HCT116 (cell line): ENCODE measurements at regions not wholly inside any gene's neighbourhood (a gene's known extent, or its start where the extent isn't known, plus 50 kb on each side); places are given as distances from the start of the nearest gene placed in this dataset.

ENCODE experiments used
- ATAC-seq: fragments of 200-7000 bp; cut with Tn5 transposase; 2 replicates; pipeline ENCODE4 v1.9.1; 2020; ENCODE audit warnings: mild to moderate bottlenecking, moderate library complexity
- BruUV-seq: library from RNA; stranded (reverse); fragments of 400-500 nt; replicated peaks from 2 replicates; lab custom pipeline; 2021; lab: Mats Ljungman, UMichigan
- CTCF ChIA-PET: fragments of 300-600 bp; sonication (Branson Sonifier 250); formaldehyde crosslinking; loops from one replicate; lab custom pipeline; 2021; ENCODE audit warnings: antibody characterized with exemption; lab: Charles Lee
- POLR2A ChIA-PET: fragments of 300-600, 350-600 bp; sonication (Branson Sonifier 250); formaldehyde crosslinking; loops from one replicate; lab custom pipeline; 2021; ENCODE audit warnings: antibody characterized with exemption; lab: Charles Lee
- RAD21 ChIA-PET, 2 experiments: fragments of 300-600 bp; sonication (Branson Sonifier 250); formaldehyde crosslinking; loops; one replicate each; lab custom pipeline; 2023; ENCODE audit warnings: low total read pairs in 2 of 2; ENCODE audit not compliant: uncharacterized antibody in 2 of 2, unreplicated experiment in 2 of 2, low non-redundant PET in 1 of 2; lab: Charles Lee
- DNase-seq: peaks from one replicate; pipeline ENCODE4 v3.0.0-alpha.2; 2010; ENCODE audit warnings: low read depth, low spot score
- H2AFZ ChIP-seq: fragments of 200-600 bp; shearing (Covaris generic), sonication (generic); 2 replicates; pipeline ENCODE4 v1.6.1; 2017; ENCODE audit warnings: low read depth, mixed run types, mixed read lengths, antibody characterized with exemption, low read length; ENCODE audit not compliant: poor library complexity, severe bottlenecking
- H3K27ac ChIP-seq: 2 replicates; pipeline ENCODE4 v1.5.1; 2012; ENCODE audit warnings: low read depth, low read length
- H3K27me3 ChIP-seq: fragments of 200-600 bp; sonication (generic); 2 replicates; pipeline ENCODE4 v1.6.1; 2016; ENCODE audit warnings: mixed run types, low read length, mixed read lengths; ENCODE audit not compliant: insufficient read depth
- H3K36me3 ChIP-seq, 2 experiments: fragments of 200-500 bp in 1 of 2; fragments of 200-600 bp in 1 of 2; sonication (Bioruptor generic) in 1 of 2; sonication (generic) in 1 of 2; 2 replicates each; pipeline versions ENCODE4 v1.5.1 to v1.6.1; 2014 to 2016; ENCODE audit warnings: low read length in 2 of 2, inconsistent platforms in 1 of 2, mixed read lengths in 1 of 2, mixed run types in 1 of 2; ENCODE audit not compliant: insufficient read depth in 2 of 2, control insufficient read depth in 1 of 2
- H3K4me1 ChIP-seq, 2 experiments: fragments of 200-600 bp in 1 of 2; sonication (generic) in 1 of 2; 2 replicates each; pipeline versions ENCODE4 v1.5.1 to v1.6.1; 2012 to 2017; ENCODE audit warnings: low read length in 2 of 2, inconsistent platforms in 1 of 2, mild to moderate bottlenecking in 1 of 2, mixed read lengths in 1 of 2, mixed run types in 1 of 2, moderate library complexity in 1 of 2; ENCODE audit not compliant: insufficient read depth in 2 of 2, control insufficient read depth in 1 of 2
- H3K4me2 ChIP-seq: fragments of 200-600 bp; sonication (generic); 2 replicates; pipeline ENCODE4 v1.6.1; 2017; ENCODE audit warnings: mixed run types, low read length, mixed read lengths
- H3K4me3 ChIP-seq, 2 experiments: fragments of 200-600 bp in 1 of 2; sonication (generic) in 1 of 2; replicated peaks in 1 of 2; 2 replicates each; pipeline ENCODE4 v1.5.1; 2011 to 2016; ENCODE audit warnings: low read length in 2 of 2, control low read depth in 1 of 2, low read depth in 1 of 2, mild to moderate bottlenecking in 1 of 2, mixed read lengths in 1 of 2, mixed run types in 1 of 2
- H3K79me2 ChIP-seq: fragments of 200-600 bp; sonication (generic); 2 replicates; pipeline ENCODE4 v1.6.1; 2017; ENCODE audit warnings: mild to moderate bottlenecking, mixed run types, low read length, moderate library complexity, mixed read lengths; ENCODE audit not compliant: insufficient read depth
- H3K9ac ChIP-seq: fragments of 200-600 bp; sonication (generic); 2 replicates; pipeline ENCODE4 v1.6.1; 2016; ENCODE audit warnings: low read length, mixed read lengths
- H3K9me2 ChIP-seq: fragments of 200-600 bp; sonication (generic), shearing (Covaris generic); 2 replicates; pipeline ENCODE4 v1.6.1; 2017; ENCODE audit warnings: mixed run types, mild to moderate bottlenecking, moderate library complexity; ENCODE audit not compliant: insufficient read depth
- H3K9me3 ChIP-seq, 2 experiments: fragments of 200-500 bp in 1 of 2; fragments of 200-600 bp in 1 of 2; sonication (Bioruptor generic) in 1 of 2; sonication (generic) in 1 of 2; 2 replicates each; pipeline ENCODE4 v1.6.1; 2014 to 2017; ENCODE audit warnings: low read length in 2 of 2, mixed read lengths in 2 of 2, inconsistent platforms in 1 of 2, low read depth in 1 of 2, mild to moderate bottlenecking in 1 of 2, mixed run types in 1 of 2, moderate library complexity in 1 of 2; ENCODE audit not compliant: control insufficient read depth in 1 of 2, insufficient read depth in 1 of 2
- H4K20me1 ChIP-seq: fragments of 200-600 bp; sonication (generic), shearing (Covaris generic); 2 replicates; pipeline ENCODE4 v1.6.1; 2017; ENCODE audit warnings: mixed run types, mild to moderate bottlenecking, moderate library complexity; ENCODE audit not compliant: insufficient read depth
- CBX3 ChIP-seq: IDR thresholded peaks from 2 replicates; pipeline ENCODE4 v1.6.1; 2012; ENCODE audit warnings: low read depth
- CEBPB ChIP-seq: IDR thresholded peaks from 2 replicates; pipeline ENCODE4 v1.6.1; 2012; ENCODE audit warnings: low read depth
- CTCF ChIP-seq, 3 experiments: fragments of 200-600 bp in 1 of 3; sonication (generic) in 1 of 3; IDR thresholded peaks in 2 of 3; conservative IDR thresholded peaks in 1 of 3; 2 replicates each; pipeline ENCODE4 v1.5.1; 2012 to 2017; ENCODE audit warnings: low read depth in 2 of 3, low read length in 2 of 3, antibody characterized with exemption in 1 of 3, borderline replicate concordance in 1 of 3, control low read depth in 1 of 3, mild to moderate bottlenecking in 1 of 3, mixed read lengths in 1 of 3, mixed run types in 1 of 3, moderate library complexity in 1 of 3; ENCODE audit not compliant: insufficient read depth in 1 of 3
- ELF1 ChIP-seq: IDR thresholded peaks from 2 replicates; pipeline ENCODE4 v1.6.1; 2012; ENCODE audit warnings: low read depth, borderline replicate concordance
- EZH2 ChIP-seq: fragments of 200-600 bp; sonication (generic); IDR thresholded peaks from 2 replicates; pipeline ENCODE4 v1.6.1; 2017; ENCODE audit warnings: antibody characterized with exemption, mixed run types
- JUND ChIP-seq: IDR thresholded peaks from 2 replicates; pipeline ENCODE4 v1.6.1; 2012
- POLR2A ChIP-seq: IDR thresholded peaks from 2 replicates; pipeline ENCODE4 v1.7.0; 2011; ENCODE audit warnings: borderline replicate concordance; ENCODE audit not compliant: insufficient read depth, insufficient read length; ENCODE audit errors: extremely low read depth
- SIN3A ChIP-seq: IDR thresholded peaks from 2 replicates; pipeline ENCODE4 v1.6.1; 2012; ENCODE audit warnings: low read depth
- SP1 ChIP-seq: IDR thresholded peaks from 2 replicates; pipeline ENCODE4 v1.6.1; 2012; ENCODE audit warnings: low read depth
- SRF ChIP-seq: IDR thresholded peaks from 2 replicates; pipeline ENCODE4 v1.6.1; 2012; ENCODE audit warnings: low read depth
- YY1 ChIP-seq: IDR thresholded peaks from 2 replicates; pipeline ENCODE4 v1.6.1; 2011; ENCODE audit warnings: low read length, low read depth, moderate library complexity, mild to moderate bottlenecking; ENCODE audit not compliant: insufficient replicate concordance; ENCODE audit errors: extremely low read depth
- intact Hi-C: fragments of 100-400 bp; cut with micrococcal nuclease; formaldehyde crosslinking; loops from 2 replicates; pipeline ENCODE4 v1.10.0; 2022
- TF ChIP-seq, protein P1 (sequence below): IDR thresholded peaks from 2 replicates; pipeline ENCODE4 v1.6.1; 2012
- TF ChIP-seq, protein P2 (sequence below): IDR thresholded peaks from 2 replicates; pipeline ENCODE4 v1.6.1; 2012; ENCODE audit warnings: low read depth
- TF ChIP-seq, protein P3 (sequence below): IDR thresholded peaks from 2 replicates; pipeline ENCODE4 v1.6.1; 2012
- TF ChIP-seq, protein P4 (sequence below): IDR thresholded peaks from 2 replicates; pipeline ENCODE4 v1.6.1; 2011; ENCODE audit warnings: mild to moderate bottlenecking, low read length, moderate library complexity; ENCODE audit not compliant: insufficient replicate concordance; ENCODE audit errors: extremely low read depth

DNA sequence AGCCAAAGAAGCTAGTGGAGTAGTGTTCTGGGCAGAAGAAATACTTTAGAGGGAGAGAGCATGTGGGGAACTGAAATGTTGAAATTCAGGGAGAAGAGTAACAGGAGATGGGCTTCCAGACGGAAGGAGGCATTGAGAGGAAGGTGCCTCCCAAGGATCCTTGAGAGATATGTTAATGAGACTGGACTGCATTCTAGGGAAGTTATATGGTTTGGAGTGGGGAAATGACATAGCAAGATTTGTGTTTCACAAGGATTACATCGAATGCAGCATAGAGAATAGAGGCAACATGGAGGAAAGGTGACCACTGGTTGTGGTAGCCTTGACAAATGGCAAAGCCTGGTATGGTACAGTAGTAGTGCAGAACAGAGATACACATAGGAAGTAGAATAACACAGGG, 160.5 kb upstream of the HMCN1 start:
- Histone ChIP-seq H3K79me2 (no peaks in the 10 kb centered on the region), H3K36me3 (no peaks in the 10 kb centered on the region), H3K9ac (no peak overlapping the region), H3K4me2 (no peak overlapping the region), H3K4me1 (no peaks in the 10 kb centered on the region), H3K27me3 (no peaks in the 10 kb centered on the region), H4K20me1 (no peaks in the 10 kb centered on the region), H3K9me3 (no peaks in the 10 kb centered on the region), H2AFZ (no peak overlapping the region), H3K27ac (no peak overlapping the region), H3K9me2 (no peaks in the 10 kb centered on the region), H3K4me3 (no peak overlapping the region)
- POLR2A ChIA-PET, result no interaction called here
- intact Hi-C loops, result no loop called here
- BruUV-seq, result no TSS peak
- RAD21 ChIA-PET, result no interaction called here
- TF ChIP-seq YY1 (no peak), JUND (no peak), SP1 (no peak), SRF (no peak), ELF1 (no peak), CTCF (IDR thresholded peaks at IDR 0.05 in 2 of 3, conservative IDR thresholded peaks at IDR 0.05 in 1 of 3; ENCODE audit: borderline replicate concordance in 1 of 3, insufficient read depth in 1 of 3, low read depth in 2 of 3, low read length in 2 of 3) (no peak), CEBPB (no peak), CBX3 (no peak), POLR2A (no peak), EZH2 (no peak), SIN3A (no peak)
- TF ChIP-seq, protein P1, sequence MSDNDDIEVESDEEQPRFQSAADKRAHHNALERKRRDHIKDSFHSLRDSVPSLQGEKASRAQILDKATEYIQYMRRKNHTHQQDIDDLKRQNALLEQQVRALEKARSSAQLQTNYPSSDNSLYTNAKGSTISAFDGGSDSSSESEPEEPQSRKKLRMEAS, result no peak
- TF ChIP-seq, protein P2, sequence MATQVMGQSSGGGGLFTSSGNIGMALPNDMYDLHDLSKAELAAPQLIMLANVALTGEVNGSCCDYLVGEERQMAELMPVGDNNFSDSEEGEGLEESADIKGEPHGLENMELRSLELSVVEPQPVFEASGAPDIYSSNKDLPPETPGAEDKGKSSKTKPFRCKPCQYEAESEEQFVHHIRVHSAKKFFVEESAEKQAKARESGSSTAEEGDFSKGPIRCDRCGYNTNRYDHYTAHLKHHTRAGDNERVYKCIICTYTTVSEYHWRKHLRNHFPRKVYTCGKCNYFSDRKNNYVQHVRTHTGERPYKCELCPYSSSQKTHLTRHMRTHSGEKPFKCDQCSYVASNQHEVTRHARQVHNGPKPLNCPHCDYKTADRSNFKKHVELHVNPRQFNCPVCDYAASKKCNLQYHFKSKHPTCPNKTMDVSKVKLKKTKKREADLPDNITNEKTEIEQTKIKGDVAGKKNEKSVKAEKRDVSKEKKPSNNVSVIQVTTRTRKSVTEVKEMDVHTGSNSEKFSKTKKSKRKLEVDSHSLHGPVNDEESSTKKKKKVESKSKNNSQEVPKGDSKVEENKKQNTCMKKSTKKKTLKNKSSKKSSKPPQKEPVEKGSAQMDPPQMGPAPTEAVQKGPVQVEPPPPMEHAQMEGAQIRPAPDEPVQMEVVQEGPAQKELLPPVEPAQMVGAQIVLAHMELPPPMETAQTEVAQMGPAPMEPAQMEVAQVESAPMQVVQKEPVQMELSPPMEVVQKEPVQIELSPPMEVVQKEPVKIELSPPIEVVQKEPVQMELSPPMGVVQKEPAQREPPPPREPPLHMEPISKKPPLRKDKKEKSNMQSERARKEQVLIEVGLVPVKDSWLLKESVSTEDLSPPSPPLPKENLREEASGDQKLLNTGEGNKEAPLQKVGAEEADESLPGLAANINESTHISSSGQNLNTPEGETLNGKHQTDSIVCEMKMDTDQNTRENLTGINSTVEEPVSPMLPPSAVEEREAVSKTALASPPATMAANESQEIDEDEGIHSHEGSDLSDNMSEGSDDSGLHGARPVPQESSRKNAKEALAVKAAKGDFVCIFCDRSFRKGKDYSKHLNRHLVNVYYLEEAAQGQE, result no peak
- TF ChIP-seq, protein P3, sequence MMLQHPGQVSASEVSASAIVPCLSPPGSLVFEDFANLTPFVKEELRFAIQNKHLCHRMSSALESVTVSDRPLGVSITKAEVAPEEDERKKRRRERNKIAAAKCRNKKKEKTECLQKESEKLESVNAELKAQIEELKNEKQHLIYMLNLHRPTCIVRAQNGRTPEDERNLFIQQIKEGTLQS, result no peak
- TF ChIP-seq, protein P4, sequence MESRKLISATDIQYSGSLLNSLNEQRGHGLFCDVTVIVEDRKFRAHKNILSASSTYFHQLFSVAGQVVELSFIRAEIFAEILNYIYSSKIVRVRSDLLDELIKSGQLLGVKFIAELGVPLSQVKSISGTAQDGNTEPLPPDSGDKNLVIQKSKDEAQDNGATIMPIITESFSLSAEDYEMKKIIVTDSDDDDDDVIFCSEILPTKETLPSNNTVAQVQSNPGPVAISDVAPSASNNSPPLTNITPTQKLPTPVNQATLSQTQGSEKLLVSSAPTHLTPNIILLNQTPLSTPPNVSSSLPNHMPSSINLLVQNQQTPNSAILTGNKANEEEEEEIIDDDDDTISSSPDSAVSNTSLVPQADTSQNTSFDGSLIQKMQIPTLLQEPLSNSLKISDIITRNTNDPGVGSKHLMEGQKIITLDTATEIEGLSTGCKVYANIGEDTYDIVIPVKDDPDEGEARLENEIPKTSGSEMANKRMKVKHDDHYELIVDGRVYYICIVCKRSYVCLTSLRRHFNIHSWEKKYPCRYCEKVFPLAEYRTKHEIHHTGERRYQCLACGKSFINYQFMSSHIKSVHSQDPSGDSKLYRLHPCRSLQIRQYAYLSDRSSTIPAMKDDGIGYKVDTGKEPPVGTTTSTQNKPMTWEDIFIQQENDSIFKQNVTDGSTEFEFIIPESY, result no peak
- CTCF ChIA-PET, result no interaction called here
- ATAC-seq (no peak), DNase-seq (no peak)
